ENCODE measurements at regions not wholly inside any gene's neighbourhood (a gene's known extent, or its start where the extent isn't known, plus 50 kb on each side); places are given as distances from the start of the nearest gene placed in this dataset.

DNA sequence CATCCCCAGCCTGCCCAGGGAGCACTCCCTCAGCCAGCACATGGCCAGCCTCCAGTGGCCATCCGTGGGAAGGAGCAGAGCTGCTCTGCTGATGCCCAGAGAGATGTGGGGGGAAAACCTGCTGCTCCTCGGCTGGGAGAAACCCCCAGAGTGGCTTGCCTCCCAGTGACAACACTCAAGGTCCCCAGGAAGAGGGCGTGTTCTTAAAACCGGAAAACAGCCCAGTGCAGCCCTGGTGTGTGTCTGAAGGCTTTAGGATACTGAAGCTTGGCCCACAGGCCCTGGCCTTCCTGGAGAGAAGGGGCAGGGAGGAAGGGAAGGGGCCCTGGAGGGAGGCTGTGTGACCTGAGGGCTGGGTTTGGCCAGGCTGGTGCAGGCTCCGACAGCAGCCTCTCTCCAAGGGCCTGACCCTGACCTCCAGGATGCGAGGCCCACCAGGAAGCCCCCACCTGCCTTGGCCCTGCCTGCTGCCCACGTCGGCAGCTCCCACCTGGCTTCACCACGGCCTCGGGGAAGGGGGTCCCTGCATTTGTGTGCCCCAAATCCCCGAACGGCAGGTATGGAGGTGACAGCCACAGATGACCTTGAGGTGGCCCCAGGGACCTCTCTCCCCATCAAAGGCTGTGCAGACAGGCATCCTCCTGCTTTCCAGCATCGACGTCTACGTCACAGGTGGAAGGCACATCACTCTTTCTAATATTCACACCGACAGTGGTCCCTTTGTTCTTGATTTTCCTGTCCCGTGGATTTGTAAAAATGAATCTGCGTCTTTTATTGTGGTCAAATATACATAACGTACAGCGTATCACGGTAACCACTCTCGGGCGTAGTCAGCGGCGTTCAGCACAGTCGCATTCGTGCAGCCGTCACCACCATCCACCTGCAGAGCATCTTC, 190.0 kb upstream of the C14orf180 start:
- peaks cover 27% of the 10 kb centered on the region for H3K4me1 Mint-ChIP-seq (ENCODE audit: low read depth)

DNA sequence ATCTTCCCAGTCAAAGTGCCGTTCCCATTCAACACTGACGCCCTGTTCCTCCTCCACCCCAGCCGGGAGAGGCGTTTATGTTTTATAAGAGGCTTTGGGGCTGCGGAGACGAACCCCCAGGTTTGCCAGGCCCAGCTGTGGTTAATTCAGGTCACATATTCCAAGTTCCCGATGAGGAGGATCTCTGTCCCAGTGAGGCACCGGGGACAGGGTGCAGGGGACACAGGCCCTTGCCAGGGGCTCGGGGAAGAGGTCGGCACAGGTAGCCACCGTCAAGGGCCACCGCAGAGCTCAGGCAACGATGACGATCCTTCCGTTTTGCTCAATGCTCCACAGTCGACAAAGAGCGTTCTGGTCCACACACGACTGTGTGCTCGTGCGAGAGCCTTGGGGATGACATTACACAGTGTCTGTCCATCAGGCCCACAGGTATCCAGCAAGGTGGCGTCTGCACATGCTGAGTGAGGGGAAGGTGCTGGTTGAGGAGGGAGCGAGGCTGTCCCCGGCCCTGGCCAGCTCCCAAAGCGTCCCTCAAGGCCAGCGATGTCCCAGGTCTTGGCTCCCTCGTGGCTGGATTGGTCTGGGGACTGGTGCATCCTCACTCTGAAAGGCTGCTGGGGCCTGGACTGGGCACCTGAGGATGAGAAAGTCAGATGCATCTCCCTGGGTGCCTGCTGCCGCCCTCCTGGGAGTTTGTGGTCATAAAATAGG, 189.2 kb upstream of the C14orf180 start:
- intact Hi-C loops (cut with micrococcal nuclease): no loop called here
- DNase-seq (ENCODE audit: low spot score): no peak
- Mint-ChIP-seq H3K4me3 (no peak overlapping the region), H3K9me3 (no peaks in the 10 kb centered on the region), H3K27ac (no peak overlapping the region), H3K27me3 (ENCODE audit: insufficient read depth) (peaks cover 2% of the 10 kb centered on the region), H3K36me3 (ENCODE audit: low read depth) (no peaks in the 10 kb centered on the region), H3K4me1 (ENCODE audit: low read depth) (peaks cover 35% of the 10 kb centered on the region)

More for the DNA sequence above, 190.0 kb upstream of the C14orf180 start:
- Mint-ChIP-seq H3K4me3 (no peak overlapping the region), H3K27ac (no peak overlapping the region), H3K36me3 (ENCODE audit: low read depth) (no peaks in the 10 kb centered on the region), H3K9me3 (no peaks in the 10 kb centered on the region), H3K27me3 (ENCODE audit: insufficient read depth) (peaks cover 2% of the 10 kb centered on the region)
- DNase-seq (ENCODE audit: low spot score): no peak
- intact Hi-C loops (cut with micrococcal nuclease): no loop called here

DNA sequence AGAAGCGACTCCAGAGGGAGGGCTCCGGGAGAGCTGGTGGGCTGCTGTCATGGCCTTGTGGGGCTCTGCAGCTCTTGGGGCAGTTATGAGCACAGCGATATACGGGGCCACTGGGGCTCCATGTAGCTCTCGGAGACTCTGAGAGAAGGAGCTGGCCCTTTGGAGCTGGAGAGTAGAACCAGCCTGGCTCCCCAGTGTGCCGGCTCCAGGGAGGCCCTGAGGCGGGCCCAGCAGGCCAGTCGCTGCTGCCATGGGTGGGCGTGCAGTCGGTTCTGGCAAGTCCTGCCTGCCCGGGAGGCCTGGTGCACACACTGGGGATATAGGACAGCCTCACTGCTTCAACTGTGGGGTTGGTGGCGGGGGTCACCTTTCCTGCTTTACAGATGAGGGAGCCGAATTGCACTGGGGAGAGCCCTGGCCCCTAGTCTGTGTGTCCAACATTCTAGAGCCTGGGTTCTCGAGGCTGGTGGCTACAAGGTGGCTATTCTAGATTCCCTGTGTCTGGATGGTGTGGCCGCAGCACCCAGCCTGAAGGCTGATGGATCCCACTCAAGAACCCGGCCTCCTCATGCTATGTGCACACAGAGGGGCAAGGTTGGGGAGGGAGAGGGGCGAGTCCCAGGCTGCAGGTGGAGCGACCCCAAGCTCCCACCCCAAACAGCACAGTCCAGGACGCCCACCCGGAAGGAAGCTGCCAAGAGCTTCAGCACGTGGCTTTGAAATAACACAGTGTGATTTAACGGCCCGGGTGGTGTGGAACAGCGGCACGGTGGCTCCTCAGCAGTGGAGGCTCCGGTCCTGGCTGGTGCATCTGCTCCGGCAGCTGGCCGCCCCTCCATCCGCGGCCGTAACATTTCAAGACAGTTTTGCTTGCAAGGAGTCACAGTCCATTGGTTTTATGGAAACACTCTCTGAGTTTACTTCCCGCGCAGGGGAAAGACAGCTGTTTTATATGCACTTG, 188.3 kb upstream of the C14orf180 start:
- no peaks in the 10 kb centered on the region for H3K9me3 Mint-ChIP-seq
- H3K4me3 Mint-ChIP-seq: no peak overlapping the region
- H3K36me3 Mint-ChIP-seq (ENCODE audit: low read depth): no peaks in the 10 kb centered on the region
- H3K4me1 Mint-ChIP-seq (ENCODE audit: low read depth): peaks cover 37% of the 10 kb centered on the region
- DNase-seq (ENCODE audit: low spot score): no peak
- peaks cover 2% of the 10 kb centered on the region for H3K27me3 Mint-ChIP-seq (ENCODE audit: insufficient read depth)
- intact Hi-C loops (cut with micrococcal nuclease): no loop called here
- H3K27ac Mint-ChIP-seq: no peak overlapping the region

DNA sequence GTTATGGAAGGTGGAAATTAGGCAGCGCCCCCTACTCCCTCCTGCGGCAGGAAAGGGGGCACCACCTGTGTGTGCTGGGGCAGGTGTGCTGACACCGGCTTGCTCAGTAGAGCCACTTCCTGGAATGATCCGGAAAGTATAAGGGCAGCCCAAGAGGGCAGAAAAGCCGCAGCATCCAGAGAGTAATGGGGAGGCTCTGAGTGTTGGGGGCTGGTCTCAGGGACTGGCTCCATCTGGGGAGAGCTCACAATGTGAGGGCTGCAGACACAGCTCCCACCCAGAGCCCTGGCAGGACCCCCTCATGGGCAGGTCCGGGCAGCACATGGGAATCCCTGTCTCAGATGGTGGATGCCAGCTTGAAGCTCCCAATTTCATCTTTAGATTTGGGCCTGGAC, 187.6 kb upstream of the C14orf180 start:
- H3K4me3 Mint-ChIP-seq: no peak overlapping the region

DNA sequence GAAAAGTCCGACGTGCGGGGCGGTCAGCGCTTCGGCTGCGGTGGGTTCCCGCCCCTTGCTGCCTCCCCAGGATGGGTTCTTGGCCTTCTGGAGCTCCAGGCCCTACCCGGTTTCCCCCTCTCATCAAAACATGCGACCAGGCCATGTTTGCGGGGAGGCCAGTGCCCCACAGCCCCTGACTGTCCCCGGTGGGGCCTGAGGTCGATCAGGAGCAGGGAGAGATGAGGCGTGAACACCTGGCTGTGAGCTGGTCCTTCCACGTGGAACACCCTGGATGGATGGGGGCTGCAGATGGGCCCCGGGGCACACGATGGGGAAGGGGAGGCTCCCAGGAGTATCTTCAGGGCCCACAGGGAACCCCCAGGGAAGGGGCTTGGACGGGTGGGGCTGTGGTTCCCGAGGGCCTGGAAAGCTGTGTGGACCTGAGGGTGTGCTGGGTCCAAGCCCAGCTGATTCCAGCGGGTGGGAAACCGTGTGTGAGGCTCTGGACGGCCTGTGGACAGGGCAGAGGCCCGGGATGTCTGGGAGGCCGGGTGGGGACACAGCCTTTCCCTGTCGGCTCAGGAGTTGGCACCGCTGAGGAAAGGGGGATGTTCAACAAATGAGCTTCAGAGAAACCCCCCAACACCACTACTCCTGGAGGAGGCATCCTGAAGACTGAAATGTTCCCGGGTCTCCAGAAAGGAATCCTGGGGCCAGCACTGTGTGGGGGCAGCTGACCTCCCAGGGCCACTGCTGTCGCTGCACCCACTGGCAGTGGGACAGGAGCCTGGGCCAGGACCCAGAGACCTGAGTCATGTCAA, 187.0 kb upstream of the C14orf180 start:
- H3K4me3 Mint-ChIP-seq: no peak overlapping the region
- peaks cover 7% of the 10 kb centered on the region for H3K9me3 Mint-ChIP-seq
- peaks cover 2% of the 10 kb centered on the region for H3K36me3 Mint-ChIP-seq (ENCODE audit: low read depth)
- no peak for DNase-seq (ENCODE audit: low spot score)
- intact Hi-C loops (cut with micrococcal nuclease): no loop called here
- H3K27me3 Mint-ChIP-seq (ENCODE audit: insufficient read depth): peaks cover 2% of the 10 kb centered on the region
- H3K27ac Mint-ChIP-seq: no peak overlapping the region
- peaks cover 37% of the 10 kb centered on the region for H3K4me1 Mint-ChIP-seq (ENCODE audit: low read depth)

More for the DNA sequence above, 187.6 kb upstream of the C14orf180 start:
- H3K36me3 Mint-ChIP-seq (ENCODE audit: low read depth): no peaks in the 10 kb centered on the region
- no peak for DNase-seq (ENCODE audit: low spot score)
- H3K4me1 Mint-ChIP-seq (ENCODE audit: low read depth): peaks cover 37% of the 10 kb centered on the region
- peak overlapping the region; percentile 53 for H3K27ac Mint-ChIP-seq
- peaks cover 2% of the 10 kb centered on the region for H3K27me3 Mint-ChIP-seq (ENCODE audit: insufficient read depth)
- intact Hi-C loops (cut with micrococcal nuclease): no loop called here
- H3K9me3 Mint-ChIP-seq: peaks cover 1% of the 10 kb centered on the region

DNA sequence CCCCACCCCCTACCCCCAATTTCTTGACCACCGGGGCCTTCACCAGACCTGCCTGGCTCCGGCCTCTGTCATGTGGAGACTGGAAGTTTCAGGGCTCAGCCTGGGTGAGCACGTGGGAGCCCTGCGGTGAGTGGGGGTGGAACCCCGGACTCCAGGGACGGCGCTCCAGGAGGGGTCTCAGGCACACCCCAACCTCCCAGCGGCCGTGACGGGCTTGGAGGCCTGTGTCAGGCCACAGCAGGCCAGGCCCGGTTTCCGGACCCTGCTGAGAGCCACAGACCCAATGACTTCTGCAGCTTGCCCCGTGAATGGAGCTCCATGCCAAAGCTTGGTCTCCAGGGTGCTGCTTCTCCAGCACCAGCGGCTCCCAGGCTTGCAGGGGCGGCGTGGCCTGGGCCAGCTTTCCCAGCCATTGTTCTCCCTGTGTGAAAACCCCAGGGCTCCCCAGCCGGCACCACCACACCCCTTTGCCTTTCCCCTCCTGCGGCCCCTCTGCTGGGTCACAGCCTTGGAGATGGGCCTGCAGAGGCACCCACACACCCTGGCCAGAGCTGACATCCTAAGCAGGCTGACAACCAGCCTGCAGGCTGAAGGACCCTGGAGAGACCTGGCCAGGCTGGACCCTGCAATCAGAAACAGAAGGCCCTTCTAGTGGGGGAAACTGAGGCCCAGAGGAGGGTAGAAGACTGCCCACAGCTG, 186.2 kb upstream of the C14orf180 start:
- no peak for DNase-seq (ENCODE audit: low spot score)
- Mint-ChIP-seq H3K4me1 (ENCODE audit: low read depth) (peaks cover 37% of the 10 kb centered on the region), H3K27me3 (ENCODE audit: insufficient read depth) (peaks cover 2% of the 10 kb centered on the region), H3K4me3 (no peak overlapping the region), H3K36me3 (ENCODE audit: low read depth) (peaks cover 4% of the 10 kb centered on the region), H3K9me3 (peaks cover 14% of the 10 kb centered on the region), H3K27ac (no peak overlapping the region)
- intact Hi-C loops (cut with micrococcal nuclease): no loop called here

DNA sequence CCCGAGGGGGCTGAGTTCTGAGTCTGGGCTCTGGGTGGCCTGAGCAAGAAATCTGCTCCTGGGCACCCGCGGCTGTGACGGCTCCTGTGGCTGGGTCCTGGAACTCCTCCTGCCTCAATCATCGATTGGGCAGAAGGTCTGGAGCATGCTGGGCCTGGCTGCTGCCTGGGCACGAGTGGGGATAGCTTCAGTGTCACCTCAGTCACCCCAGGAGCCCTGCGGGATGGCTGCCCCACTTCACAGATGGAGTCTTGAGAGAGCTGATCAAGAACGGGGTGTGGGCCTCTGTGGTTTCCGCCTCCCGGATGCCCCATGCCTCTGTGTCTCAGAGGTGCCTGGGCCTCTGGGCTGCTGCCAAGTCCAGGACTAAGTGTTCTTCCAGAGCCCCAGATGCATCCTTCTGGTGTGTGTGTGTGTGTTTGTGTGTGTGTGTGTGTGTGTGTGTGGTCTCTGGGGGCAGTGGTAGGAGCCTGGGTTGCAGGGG, 185.6 kb upstream of the C14orf180 start:
- DNase-seq (ENCODE audit: low spot score): peak; percentile 56
- peaks cover 2% of the 10 kb centered on the region for H3K27me3 Mint-ChIP-seq (ENCODE audit: insufficient read depth)
- peaks cover 37% of the 10 kb centered on the region for H3K4me1 Mint-ChIP-seq (ENCODE audit: low read depth)
- H3K9me3 Mint-ChIP-seq: peaks cover 15% of the 10 kb centered on the region
- H3K4me3 Mint-ChIP-seq: no peak overlapping the region
- intact Hi-C loops (cut with micrococcal nuclease): no loop called here
- peak overlapping the region; percentile 66 for H3K27ac Mint-ChIP-seq
- H3K36me3 Mint-ChIP-seq (ENCODE audit: low read depth): peaks cover 4% of the 10 kb centered on the region

DNA sequence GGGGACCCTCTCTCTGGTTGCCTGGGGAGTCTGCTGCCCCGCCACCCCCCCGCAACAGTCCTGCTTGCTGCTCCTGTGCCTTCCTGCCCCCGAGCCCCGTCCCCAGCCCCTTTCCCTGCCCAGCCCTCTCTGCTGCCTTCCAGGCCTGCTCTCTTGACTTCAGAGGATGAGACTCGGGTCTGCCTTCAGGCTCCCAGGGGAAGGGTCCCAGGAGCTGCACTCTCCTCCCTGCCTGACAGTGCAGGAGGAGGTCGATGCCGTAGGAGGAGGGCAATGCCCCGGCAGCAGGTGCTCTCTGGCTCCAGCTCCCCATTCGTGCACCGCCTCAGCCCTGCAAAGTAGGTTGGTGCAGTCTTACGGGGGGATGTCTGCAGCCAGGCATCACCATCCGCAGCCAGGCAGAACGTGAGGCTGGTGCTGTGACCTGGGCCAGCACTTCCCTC, 185.1 kb upstream of the C14orf180 start:
- intact Hi-C loops (cut with micrococcal nuclease): no loop called here
- H3K27ac Mint-ChIP-seq: no peak overlapping the region
- peaks cover 37% of the 10 kb centered on the region for H3K4me1 Mint-ChIP-seq (ENCODE audit: low read depth)
- DNase-seq (ENCODE audit: low spot score): no peak
- H3K27me3 Mint-ChIP-seq (ENCODE audit: insufficient read depth): peaks cover 2% of the 10 kb centered on the region
- H3K4me3 Mint-ChIP-seq: no peak overlapping the region
- H3K36me3 Mint-ChIP-seq (ENCODE audit: low read depth): peaks cover 4% of the 10 kb centered on the region
- H3K9me3 Mint-ChIP-seq: peaks cover 20% of the 10 kb centered on the region

DNA sequence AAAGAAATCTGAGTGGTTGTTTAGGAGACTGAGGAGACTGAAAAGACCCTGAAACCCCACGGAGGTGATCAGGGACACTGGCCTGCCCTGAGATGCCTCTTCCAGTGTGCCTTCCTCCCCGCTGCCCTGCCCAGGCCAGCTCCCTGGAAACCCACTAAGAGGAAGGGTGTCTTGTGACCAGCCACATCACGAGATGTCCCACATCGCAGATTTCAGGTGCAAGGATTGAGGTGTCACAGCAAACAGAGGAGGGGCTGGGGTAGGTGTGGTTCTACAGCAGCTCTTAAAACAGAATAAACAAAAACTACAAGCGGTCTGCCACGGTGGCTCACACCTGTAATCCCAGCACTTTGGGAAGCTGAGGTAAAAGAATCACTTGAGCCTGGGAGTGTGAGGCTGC, 184.3 kb upstream of the C14orf180 start:
- intact Hi-C loops (cut with micrococcal nuclease): no loop called here
- Mint-ChIP-seq H3K27me3 (ENCODE audit: insufficient read depth) (peaks cover 2% of the 10 kb centered on the region), H3K4me1 (ENCODE audit: low read depth) (peaks cover 31% of the 10 kb centered on the region), H3K4me3 (no peak overlapping the region), H3K27ac (no peak overlapping the region), H3K36me3 (ENCODE audit: low read depth) (peaks cover 4% of the 10 kb centered on the region), H3K9me3 (peaks cover 20% of the 10 kb centered on the region)
- no peak for DNase-seq (ENCODE audit: low spot score)

DNA sequence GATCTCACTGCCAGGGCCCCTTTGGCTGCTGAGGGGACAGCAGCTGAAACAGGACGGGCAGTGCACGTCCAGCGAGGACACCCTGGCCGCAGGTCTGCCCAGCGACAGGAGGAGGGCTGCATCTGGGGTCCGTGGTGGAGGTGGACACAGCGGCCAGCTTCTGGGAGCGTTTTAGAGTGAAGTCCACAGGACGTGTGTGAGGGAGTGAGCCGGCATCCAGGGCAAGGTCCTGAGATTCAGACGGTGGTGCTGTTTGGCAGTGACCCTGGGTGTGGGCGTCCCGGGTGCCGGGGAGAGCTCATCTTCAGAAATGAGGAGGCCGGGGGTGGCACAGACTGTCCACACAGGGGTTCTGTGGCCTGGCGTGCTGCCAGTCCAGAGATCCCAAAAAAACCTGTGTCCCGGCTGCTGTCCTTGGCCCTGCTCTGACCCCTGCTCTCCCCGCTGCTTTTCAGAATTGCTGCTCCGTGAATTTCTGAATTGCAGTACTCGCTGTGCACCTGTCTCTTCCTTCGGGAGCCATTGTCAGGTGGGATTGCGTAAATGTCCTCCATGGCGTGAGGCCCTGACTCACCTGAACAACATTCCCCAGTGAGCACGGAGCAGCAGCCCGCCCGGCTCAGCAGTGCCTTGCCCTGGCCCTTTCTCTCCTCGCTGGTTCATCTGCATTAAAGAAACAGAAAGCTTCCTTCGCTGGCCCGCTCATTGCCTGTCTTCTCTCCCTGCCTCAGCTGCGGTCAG, 183.5 kb upstream of the C14orf180 start:
- peaks cover 29% of the 10 kb centered on the region for H3K4me1 Mint-ChIP-seq (ENCODE audit: low read depth)

More for the DNA sequence above, 183.5 kb upstream of the C14orf180 start:
- no peaks in the 10 kb centered on the region for H3K27me3 Mint-ChIP-seq (ENCODE audit: insufficient read depth)
- H3K4me3 Mint-ChIP-seq: no peak overlapping the region
- intact Hi-C loops (cut with micrococcal nuclease): no loop called here
- DNase-seq (ENCODE audit: low spot score): no peak
- H3K27ac Mint-ChIP-seq: no peak overlapping the region
- H3K36me3 Mint-ChIP-seq (ENCODE audit: low read depth): peaks cover 4% of the 10 kb centered on the region
- H3K9me3 Mint-ChIP-seq: peaks cover 20% of the 10 kb centered on the region
